ENCODE measurements at regions not wholly inside any gene's neighbourhood (a gene's known extent, or its start where the extent isn't known, plus 50 kb on each side); places are given as distances from the start of the nearest gene placed in this dataset.

DNA sequence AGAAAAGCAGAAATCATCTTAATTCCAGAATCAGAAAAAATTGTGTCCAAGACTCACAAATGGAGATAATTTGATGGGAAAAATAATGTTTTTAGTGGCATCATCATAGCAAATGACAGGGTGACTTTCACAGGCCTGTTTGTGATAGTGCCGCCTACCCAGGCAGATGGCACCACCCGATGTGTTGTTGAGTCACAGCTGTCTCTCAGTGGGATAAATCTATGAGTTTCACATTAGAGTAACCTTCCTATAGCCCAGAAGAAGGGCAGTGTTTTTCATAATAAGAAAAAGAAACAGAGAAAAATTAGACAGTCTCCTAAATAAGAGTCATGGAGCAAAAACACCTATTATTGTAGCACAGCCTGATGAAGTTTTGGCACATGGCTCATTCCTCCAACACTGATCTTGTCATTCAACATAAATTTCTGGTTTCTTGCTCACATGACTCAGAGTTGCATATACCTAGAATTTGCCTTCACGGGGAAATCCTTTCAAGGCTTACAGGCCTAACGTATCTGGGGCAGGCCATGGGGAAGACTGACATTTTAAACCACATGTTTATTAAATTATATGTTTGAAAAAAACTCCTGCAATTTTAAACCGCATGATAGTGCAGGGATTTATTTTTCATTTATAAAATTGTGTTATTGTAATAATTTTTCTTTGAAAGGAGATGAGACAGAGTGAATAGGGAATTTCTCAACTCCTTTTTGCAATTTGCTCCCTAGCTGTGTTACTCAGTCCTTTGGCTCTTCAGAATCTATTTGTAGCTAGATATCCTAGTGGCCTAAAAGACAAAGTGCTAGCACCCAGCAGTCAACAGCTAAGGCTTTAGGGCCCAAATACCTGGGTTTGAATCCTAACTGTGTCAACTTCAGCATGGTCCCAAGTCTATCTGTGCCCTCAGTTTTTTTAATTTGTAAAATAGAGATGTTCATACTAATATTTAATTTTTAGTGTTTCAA, 393.7 kb downstream of the NDFIP2 start:
- no peaks in the 10 kb centered on the region for H3K4me1 ChIP-seq (ENCODE audit: low read length)
- H2AFZ ChIP-seq (ENCODE audit: low read length) = no peak overlapping the region
- H3K9me3 ChIP-seq (ENCODE audit: low read length) = no peaks in the 10 kb centered on the region; the same call in 1 of the 2 replicates
- no peaks in the 10 kb centered on the region for H3K9me2 ChIP-seq (replicated peaks; ENCODE audit: insufficient read depth, low read length)
- no peak for DNase-seq
- no peak overlapping the region for H3K4me3 ChIP-seq (ENCODE audit: low read length)
- no peaks in the 10 kb centered on the region for H3K79me2 ChIP-seq (ENCODE audit: low read length)
- no peaks in the 10 kb centered on the region for H3K27me3 ChIP-seq (ENCODE audit: low read length)
- H3K4me2 ChIP-seq (ENCODE audit: low read depth, low read length, poor library complexity, severe bottlenecking) = no peak overlapping the region
- H3K36me3 ChIP-seq (ENCODE audit: insufficient read depth, low read length) = no peaks in the 10 kb centered on the region
- H4K20me1 ChIP-seq (ENCODE audit: insufficient read depth, low read depth, low read length) = no peaks in the 10 kb centered on the region
- no peak overlapping the region for H3K27ac ChIP-seq (ENCODE audit: low read length)
- H3K9ac ChIP-seq (ENCODE audit: low read length) = no peak overlapping the region

DNA sequence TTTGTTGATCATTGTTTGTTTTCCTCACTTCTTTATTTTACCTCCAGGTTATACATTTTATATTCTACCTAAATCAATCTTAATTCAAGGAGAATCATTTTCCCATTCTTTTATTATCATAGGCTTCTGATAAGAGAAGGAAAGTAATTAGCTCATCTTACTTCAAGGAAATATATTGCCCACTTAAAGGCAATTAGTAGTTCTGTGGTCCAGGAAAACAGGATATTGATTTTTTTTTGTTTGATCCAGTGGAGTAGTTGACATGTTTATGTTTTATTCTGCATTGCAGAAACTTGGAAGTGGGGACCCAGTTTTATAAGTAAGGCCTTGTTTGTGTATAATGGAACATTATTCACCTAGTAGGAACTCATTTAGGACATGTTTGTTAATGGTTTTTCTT, 390.6 kb downstream of the NDFIP2 start:
- Histone ChIP-seq H3K79me2 (ENCODE audit: low read length) (no peaks in the 10 kb centered on the region), H2AFZ (ENCODE audit: low read length) (no peak overlapping the region), H3K4me1 (ENCODE audit: low read length) (no peaks in the 10 kb centered on the region), H3K9me2 (replicated peaks; ENCODE audit: insufficient read depth, low read length) (no peaks in the 10 kb centered on the region), H3K4me2 (ENCODE audit: low read depth, low read length, poor library complexity, severe bottlenecking) (no peak overlapping the region), H4K20me1 (ENCODE audit: insufficient read depth, low read depth, low read length) (no peaks in the 10 kb centered on the region), H3K9me3 (ENCODE audit: low read length) (no peaks in the 10 kb centered on the region), H3K36me3 (ENCODE audit: insufficient read depth, low read length) (no peaks in the 10 kb centered on the region), H3K27ac (ENCODE audit: low read length) (no peak overlapping the region), H3K27me3 (ENCODE audit: low read length) (no peaks in the 10 kb centered on the region), H3K4me3 (ENCODE audit: low read length) (no peak overlapping the region), H3K9ac (ENCODE audit: low read length) (no peak overlapping the region)
- no peak for DNase-seq

DNA sequence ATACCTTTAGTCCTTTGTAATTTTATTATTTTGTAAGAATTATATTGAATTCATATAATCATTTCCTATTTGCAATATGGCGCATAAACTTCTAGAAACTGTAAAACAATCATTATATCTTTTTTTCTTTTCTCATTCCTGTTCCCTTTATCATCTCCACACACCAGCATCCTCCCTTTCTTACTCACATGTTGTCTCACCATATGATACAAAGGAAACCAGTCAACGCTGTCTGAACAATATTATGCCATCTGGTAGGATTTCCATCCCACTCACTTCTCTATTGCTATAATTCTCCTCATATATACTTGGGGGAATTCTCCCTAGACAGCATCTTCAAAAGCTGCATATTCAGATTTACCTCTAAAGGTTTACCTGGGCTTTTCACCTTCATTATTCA, 389.8 kb downstream of the NDFIP2 start:
- Histone ChIP-seq H3K4me3 (ENCODE audit: low read length) (no peak overlapping the region), H3K9me2 (replicated peaks; ENCODE audit: insufficient read depth, low read length) (no peaks in the 10 kb centered on the region), H3K9me3 (ENCODE audit: low read length) (no peaks in the 10 kb centered on the region), H4K20me1 (ENCODE audit: insufficient read depth, low read depth, low read length) (no peaks in the 10 kb centered on the region), H3K36me3 (ENCODE audit: insufficient read depth, low read length) (no peaks in the 10 kb centered on the region), H3K9ac (ENCODE audit: low read length) (no peak overlapping the region), H3K4me2 (ENCODE audit: low read depth, low read length, poor library complexity, severe bottlenecking) (no peak overlapping the region), H3K79me2 (ENCODE audit: low read length) (no peaks in the 10 kb centered on the region), H3K4me1 (ENCODE audit: low read length) (no peaks in the 10 kb centered on the region), H2AFZ (ENCODE audit: low read length) (no peak overlapping the region), H3K27ac (ENCODE audit: low read length) (no peak overlapping the region), H3K27me3 (ENCODE audit: low read length) (no peaks in the 10 kb centered on the region)
- DNase-seq = no peak

DNA sequence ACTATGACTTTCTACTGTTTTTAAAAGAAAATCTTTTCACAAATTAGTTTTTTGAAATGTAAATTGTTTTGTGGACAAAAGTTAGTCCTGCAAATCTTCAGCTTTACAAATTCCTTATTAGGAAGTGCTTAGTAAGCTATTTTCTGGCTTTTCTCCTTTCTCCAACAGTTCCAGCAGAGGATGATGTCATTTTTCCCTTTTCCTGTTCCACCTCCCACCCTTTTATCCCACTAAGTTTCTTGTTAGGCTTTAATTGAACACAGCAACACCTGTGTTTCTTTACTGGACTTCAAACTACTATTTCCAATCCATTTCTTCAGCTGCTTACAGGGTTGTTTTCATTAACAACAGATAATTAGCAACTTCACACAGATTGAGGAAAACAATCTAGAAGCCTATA, 389.2 kb downstream of the NDFIP2 start:
- Histone ChIP-seq H3K9me2 (replicated peaks; ENCODE audit: insufficient read depth, low read length) (no peaks in the 10 kb centered on the region), H3K79me2 (ENCODE audit: low read length) (no peaks in the 10 kb centered on the region), H3K27ac (ENCODE audit: low read length) (no peak overlapping the region), H3K27me3 (ENCODE audit: low read length) (no peaks in the 10 kb centered on the region), H3K36me3 (ENCODE audit: insufficient read depth, low read length) (no peaks in the 10 kb centered on the region), H2AFZ (ENCODE audit: low read length) (no peak overlapping the region), H3K9me3 (ENCODE audit: low read length) (no peaks in the 10 kb centered on the region), H3K9ac (ENCODE audit: low read length) (no peak overlapping the region), H3K4me1 (ENCODE audit: low read length) (no peaks in the 10 kb centered on the region), H3K4me2 (ENCODE audit: low read depth, low read length, poor library complexity, severe bottlenecking) (no peak overlapping the region), H3K4me3 (ENCODE audit: low read length) (no peak overlapping the region), H4K20me1 (ENCODE audit: insufficient read depth, low read depth, low read length) (no peaks in the 10 kb centered on the region)
- no peak for DNase-seq

DNA sequence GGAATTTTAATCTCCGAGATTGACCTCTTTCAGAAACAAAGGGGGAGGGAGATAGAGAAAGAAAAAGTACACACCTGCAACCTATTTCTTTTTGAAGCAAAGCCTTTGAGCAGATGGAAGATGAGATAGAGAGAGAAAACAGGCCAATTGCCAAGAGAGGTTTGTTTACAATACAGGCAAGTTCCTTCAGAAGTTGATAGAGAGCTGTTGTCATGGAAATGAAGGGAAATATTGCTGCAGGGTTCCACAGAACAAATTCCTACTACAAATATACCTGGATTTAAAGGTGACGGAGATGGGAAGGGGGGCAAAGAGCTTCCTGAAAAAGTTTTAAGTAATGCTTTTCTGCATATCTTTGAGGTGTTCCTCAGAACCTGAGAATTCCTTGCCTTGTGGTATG, 388.4 kb downstream of the NDFIP2 start:
- Histone ChIP-seq H3K4me2 (ENCODE audit: low read depth, low read length, poor library complexity, severe bottlenecking) (no peak overlapping the region), H3K27ac (ENCODE audit: low read length) (no peak overlapping the region), H3K9ac (ENCODE audit: low read length) (no peak overlapping the region), H3K4me3 (ENCODE audit: low read length) (no peak overlapping the region), H3K9me2 (replicated peaks; ENCODE audit: insufficient read depth, low read length) (no peaks in the 10 kb centered on the region), H3K4me1 (ENCODE audit: low read length) (no peaks in the 10 kb centered on the region), H4K20me1 (ENCODE audit: insufficient read depth, low read depth, low read length) (no peaks in the 10 kb centered on the region), H3K36me3 (ENCODE audit: insufficient read depth, low read length) (no peaks in the 10 kb centered on the region), H3K27me3 (ENCODE audit: low read length) (no peaks in the 10 kb centered on the region), H3K9me3 (ENCODE audit: low read length) (no peaks in the 10 kb centered on the region), H2AFZ (ENCODE audit: low read length) (no peak overlapping the region), H3K79me2 (ENCODE audit: low read length) (no peaks in the 10 kb centered on the region)
- DNase-seq = no peak

DNA sequence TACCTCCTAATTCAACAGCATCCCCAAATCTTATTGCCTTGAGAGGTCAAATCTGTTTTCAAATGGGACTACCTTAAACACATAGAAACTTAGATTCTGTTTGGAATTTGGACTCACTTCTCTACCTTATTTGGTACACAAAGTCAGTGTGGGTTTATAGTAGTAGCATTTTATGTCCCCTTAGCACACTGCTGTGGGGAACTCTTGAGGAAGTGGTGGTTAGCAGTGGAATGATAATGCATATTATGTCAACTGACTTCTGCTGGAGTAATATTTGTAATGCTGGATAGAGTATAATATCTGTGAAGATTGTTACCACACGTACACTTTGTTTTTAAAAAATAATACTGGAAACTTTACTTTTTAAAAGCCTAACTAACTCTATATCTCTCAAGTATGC, 386.3 kb downstream of the NDFIP2 start:
- no peak overlapping the region for H3K4me2 ChIP-seq (ENCODE audit: low read depth, low read length, poor library complexity, severe bottlenecking)
- no peaks in the 10 kb centered on the region for H4K20me1 ChIP-seq (ENCODE audit: insufficient read depth, low read depth, low read length)
- H3K9me3 ChIP-seq (ENCODE audit: low read length) = no peaks in the 10 kb centered on the region
- H3K79me2 ChIP-seq (ENCODE audit: low read length) = no peaks in the 10 kb centered on the region
- H2AFZ ChIP-seq (ENCODE audit: low read length) = no peak overlapping the region
- H3K27ac ChIP-seq (ENCODE audit: low read length) = no peak overlapping the region
- H3K9me2 ChIP-seq (replicated peaks; ENCODE audit: insufficient read depth, low read length) = no peaks in the 10 kb centered on the region
- H3K27me3 ChIP-seq (ENCODE audit: low read length) = no peaks in the 10 kb centered on the region
- H3K4me3 ChIP-seq (ENCODE audit: low read length) = no peak overlapping the region
- H3K36me3 ChIP-seq (ENCODE audit: insufficient read depth, low read length) = no peaks in the 10 kb centered on the region
- no peaks in the 10 kb centered on the region for H3K4me1 ChIP-seq (ENCODE audit: low read length)
- DNase-seq = no peak
- H3K9ac ChIP-seq (ENCODE audit: low read length) = no peak overlapping the region

DNA sequence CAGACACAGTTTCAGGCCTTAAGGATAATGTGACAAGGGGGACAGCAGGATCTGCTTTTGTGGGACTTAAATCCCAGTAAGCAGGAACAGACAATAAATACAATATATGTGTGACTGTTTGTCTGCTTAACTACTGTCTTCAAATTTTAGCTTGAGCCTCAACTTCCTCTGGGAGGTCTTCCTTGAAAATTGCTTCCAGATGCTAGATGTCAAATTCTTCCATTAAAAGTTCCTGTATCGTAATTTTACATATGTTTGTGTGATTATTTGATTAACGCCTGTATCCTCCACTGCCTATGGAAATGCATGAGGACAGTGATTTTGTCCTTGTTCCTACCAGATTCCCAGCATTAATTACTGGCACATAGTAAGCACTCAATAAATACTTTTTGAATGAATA, 385.5 kb downstream of the NDFIP2 start:
- H2AFZ ChIP-seq (ENCODE audit: low read length) = no peak overlapping the region
- no peaks in the 10 kb centered on the region for H3K4me1 ChIP-seq (ENCODE audit: low read length)
- no peaks in the 10 kb centered on the region for H3K79me2 ChIP-seq (ENCODE audit: low read length)
- no peak for DNase-seq
- H4K20me1 ChIP-seq (ENCODE audit: insufficient read depth, low read depth, low read length) = no peaks in the 10 kb centered on the region
- H3K9ac ChIP-seq (ENCODE audit: low read length) = no peak overlapping the region
- H3K27ac ChIP-seq (ENCODE audit: low read length) = no peak overlapping the region
- no peak overlapping the region for H3K4me3 ChIP-seq (ENCODE audit: low read length)
- no peaks in the 10 kb centered on the region for H3K36me3 ChIP-seq (ENCODE audit: insufficient read depth, low read length)
- no peaks in the 10 kb centered on the region for H3K9me2 ChIP-seq (replicated peaks; ENCODE audit: insufficient read depth, low read length)
- H3K4me2 ChIP-seq (ENCODE audit: low read depth, low read length, poor library complexity, severe bottlenecking) = no peak overlapping the region
- no peaks in the 10 kb centered on the region for H3K9me3 ChIP-seq (ENCODE audit: low read length)
- no peaks in the 10 kb centered on the region for H3K27me3 ChIP-seq (ENCODE audit: low read length)

DNA sequence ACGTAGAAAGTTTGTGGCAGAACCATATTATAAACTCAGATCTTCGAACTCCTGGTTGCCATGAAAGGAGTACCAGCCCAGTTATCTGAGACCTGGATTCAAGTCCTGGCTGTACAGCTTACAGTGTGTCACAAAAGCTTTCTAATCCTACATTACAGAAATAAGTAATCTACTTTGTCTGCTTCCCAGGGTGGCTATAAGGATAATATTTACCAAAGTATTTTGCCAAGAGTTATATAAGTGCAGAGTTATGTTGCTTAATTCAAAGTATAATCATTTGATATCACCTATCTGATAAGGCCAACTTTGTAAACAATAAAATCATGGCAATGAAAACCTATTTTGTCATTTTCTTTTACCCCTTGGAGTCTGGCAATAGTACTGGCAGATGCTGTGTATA, 381.6 kb downstream of the NDFIP2 start:
- Histone ChIP-seq H2AFZ (ENCODE audit: low read length) (no peak overlapping the region), H3K4me3 (ENCODE audit: low read length) (no peak overlapping the region), H3K9ac (ENCODE audit: low read length) (no peak overlapping the region), H3K27ac (ENCODE audit: low read length) (no peak overlapping the region), H3K4me1 (ENCODE audit: low read length) (no peaks in the 10 kb centered on the region), H3K9me3 (ENCODE audit: low read length) (no peaks in the 10 kb centered on the region), H4K20me1 (ENCODE audit: insufficient read depth, low read depth, low read length) (no peaks in the 10 kb centered on the region), H3K36me3 (ENCODE audit: insufficient read depth, low read length) (no peaks in the 10 kb centered on the region), H3K79me2 (ENCODE audit: low read length) (no peaks in the 10 kb centered on the region), H3K27me3 (ENCODE audit: low read length) (no peaks in the 10 kb centered on the region), H3K4me2 (ENCODE audit: low read depth, low read length, poor library complexity, severe bottlenecking) (no peak overlapping the region), H3K9me2 (replicated peaks; ENCODE audit: insufficient read depth, low read length) (no peaks in the 10 kb centered on the region)
- no peak for DNase-seq
